ENCODE measurements at regions not wholly inside any gene's neighbourhood (a gene's known extent, or its start where the extent isn't known, plus 50 kb on each side); places are given as distances from the start of the nearest gene placed in this dataset.

DNA sequence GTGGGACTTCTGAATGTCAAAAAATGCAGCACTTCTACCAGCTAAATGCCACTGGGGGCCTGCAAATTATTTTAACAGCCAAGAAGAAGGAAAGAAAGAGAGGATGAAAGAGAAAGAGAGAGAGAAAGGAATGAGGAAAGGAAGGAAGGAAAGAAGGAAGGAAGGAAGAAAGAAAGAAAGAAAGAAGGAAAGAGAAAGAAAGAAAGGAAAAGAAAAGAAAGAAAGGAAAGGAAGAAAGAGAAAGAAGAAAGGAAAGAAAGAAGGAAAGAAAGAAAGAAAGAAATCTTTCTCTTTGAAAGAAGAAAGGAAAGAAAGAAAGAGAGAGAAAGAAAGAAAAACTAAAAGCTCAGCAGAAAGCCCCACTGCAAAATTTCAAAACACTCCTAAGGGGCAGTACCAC is 69.2 kb upstream of the SV2C start:
- no peak overlapping the region for H3K4me3 ChIP-seq (ENCODE audit: control insufficient read depth, low read depth, low read length)
- no peak for DNase-seq (ENCODE audit: low read depth)
- TF ChIP-seq, protein P1, sequence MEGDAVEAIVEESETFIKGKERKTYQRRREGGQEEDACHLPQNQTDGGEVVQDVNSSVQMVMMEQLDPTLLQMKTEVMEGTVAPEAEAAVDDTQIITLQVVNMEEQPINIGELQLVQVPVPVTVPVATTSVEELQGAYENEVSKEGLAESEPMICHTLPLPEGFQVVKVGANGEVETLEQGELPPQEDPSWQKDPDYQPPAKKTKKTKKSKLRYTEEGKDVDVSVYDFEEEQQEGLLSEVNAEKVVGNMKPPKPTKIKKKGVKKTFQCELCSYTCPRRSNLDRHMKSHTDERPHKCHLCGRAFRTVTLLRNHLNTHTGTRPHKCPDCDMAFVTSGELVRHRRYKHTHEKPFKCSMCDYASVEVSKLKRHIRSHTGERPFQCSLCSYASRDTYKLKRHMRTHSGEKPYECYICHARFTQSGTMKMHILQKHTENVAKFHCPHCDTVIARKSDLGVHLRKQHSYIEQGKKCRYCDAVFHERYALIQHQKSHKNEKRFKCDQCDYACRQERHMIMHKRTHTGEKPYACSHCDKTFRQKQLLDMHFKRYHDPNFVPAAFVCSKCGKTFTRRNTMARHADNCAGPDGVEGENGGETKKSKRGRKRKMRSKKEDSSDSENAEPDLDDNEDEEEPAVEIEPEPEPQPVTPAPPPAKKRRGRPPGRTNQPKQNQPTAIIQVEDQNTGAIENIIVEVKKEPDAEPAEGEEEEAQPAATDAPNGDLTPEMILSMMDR (conservative IDR thresholded peaks at IDR 0.05; ENCODE audit: control insufficient read depth, insufficient read depth, low read depth, low read length): no peak

DNA sequence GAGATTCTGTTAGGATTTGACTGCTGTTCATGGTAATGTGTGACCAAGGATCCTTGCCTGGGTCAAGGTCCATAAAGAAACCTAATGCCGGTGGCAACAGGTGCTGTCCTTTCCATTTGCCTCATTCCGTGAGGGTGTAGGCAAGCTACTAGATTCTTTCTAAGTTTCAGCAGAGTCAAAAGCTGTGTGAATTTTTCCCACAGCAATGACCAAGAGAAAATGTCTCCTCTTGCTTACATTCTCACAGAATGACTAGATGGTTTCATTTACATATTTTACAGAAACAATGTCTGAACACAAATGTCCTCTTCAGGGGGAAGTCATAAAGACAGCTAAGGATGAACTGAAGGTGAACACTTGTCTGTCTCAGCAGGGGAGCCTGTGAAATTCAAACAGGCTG is 75.3 kb upstream of the SV2C start:
- H3K4me3 ChIP-seq (ENCODE audit: control insufficient read depth, low read depth, low read length): no peak overlapping the region
- no peak for DNase-seq (ENCODE audit: low read depth)
- TF ChIP-seq, protein P1 (conservative IDR thresholded peaks at IDR 0.05; ENCODE audit: control insufficient read depth, insufficient read depth, low read depth, low read length): no peak

DNA sequence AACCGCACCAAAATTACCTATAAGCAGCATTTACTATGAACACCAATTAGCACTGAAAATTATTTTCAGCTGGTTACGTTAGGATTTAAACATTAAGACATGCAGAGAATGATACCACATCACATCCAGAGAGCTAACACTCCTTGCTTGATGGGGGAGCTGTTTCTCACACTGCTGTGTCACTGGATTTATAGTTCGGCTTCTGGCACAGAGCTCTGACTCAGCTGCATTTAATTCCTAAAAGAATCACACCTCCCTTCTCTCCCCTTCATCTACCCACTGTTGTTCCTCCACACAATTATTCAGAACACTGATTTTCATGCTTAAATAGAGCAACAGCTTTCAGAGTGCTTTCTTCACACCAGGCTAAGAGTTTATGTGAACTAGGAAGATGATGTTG is 82.6 kb upstream of the SV2C start:
- TF ChIP-seq, protein P1 (conservative IDR thresholded peaks at IDR 0.05; ENCODE audit: control insufficient read depth, insufficient read depth, low read depth, low read length): no peak
- H3K4me3 ChIP-seq (ENCODE audit: control insufficient read depth, low read depth, low read length): no peak overlapping the region
- DNase-seq (ENCODE audit: low read depth): no peak

DNA sequence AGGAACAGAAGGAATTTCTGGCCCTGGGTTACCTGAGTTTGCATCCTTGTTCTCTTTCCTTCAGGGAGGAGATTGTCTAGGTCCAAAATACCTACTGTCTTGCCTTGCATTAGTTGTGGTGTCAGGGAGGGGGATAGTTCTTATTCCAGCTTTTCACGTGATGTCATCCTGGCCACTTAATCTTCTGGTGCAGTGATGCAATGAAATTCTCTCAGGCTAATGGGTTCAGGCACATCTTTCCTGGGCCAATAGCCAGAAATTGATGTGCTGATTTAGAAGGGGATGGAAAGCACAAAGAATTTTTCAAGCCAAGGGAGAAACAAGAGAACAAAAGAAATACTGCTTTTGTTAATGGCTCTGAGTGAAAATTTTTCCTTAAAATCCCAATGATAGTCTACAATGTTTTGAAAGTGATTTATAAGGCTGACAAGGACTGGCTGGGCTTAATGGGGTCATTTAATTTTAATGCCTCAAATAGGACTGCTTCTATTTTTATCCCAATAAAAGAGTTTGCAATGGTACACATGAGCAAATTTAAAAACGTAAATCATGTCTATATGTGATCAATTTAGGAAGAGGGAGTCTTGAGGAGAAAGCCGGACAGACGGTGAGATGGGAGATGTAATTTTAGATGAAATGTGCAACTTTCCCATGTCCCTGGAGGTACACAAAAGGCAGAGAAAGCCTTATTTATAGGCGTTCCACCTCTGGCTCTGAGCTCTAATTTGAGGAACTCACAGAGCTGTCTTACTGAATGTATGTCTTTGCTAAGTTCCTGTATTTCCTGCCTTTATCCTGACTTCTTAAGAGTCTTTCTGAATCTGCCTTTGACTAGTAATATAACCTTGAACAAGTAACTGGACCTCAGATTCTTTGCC is 89.3 kb upstream of the SV2C start:
- no peak for DNase-seq (ENCODE audit: low read depth)
- TF ChIP-seq, protein P1 (conservative IDR thresholded peaks at IDR 0.05; ENCODE audit: control insufficient read depth, insufficient read depth, low read depth, low read length): no peak
- no peak overlapping the region for H3K4me3 ChIP-seq (ENCODE audit: control insufficient read depth, low read depth, low read length)

DNA sequence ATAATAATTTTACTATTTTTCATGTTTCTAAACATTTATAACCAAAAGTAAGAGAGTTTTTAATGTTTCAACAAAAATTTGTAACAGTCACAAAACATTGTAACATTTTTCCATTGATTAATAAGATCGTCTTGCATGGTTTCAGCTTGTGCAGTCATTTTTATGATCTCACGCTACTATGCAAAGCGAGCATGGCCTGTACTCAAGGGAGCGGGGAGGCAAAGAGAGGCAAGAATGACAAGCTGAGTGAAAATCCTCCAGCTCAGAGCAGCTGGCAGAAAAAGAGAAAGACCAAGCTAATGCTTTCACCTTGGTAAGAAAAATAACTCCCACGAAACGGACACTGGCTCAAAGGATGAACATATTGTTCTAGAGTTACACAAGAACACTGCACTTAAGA is 90.0 kb upstream of the SV2C start:
- no peak overlapping the region for H3K4me3 ChIP-seq (ENCODE audit: control insufficient read depth, low read depth, low read length)
- TF ChIP-seq, protein P1 (conservative IDR thresholded peaks at IDR 0.05; ENCODE audit: control insufficient read depth, insufficient read depth, low read depth, low read length): no peak
- DNase-seq (ENCODE audit: low read depth): no peak

DNA sequence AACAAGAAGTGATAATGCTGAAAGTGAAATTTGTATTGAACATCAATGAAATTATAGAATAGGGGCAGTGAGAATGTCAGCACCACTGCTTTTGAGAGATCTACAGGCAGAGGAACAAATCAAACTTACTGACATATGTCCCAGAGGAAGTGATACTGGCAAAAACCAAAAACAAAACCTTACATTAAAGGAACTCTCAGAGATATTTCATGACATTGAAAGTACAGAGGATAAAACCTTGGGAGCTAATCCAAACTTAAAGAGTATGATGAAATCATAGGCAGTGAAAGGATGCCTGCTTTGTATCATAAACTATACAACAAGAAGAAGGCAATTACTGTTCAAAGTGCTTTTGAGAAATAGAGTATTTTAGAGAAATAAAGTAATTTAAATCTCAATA is 90.4 kb upstream of the SV2C start:
- H3K4me3 ChIP-seq (ENCODE audit: control insufficient read depth, low read depth, low read length): no peak overlapping the region
- no peak for DNase-seq (ENCODE audit: low read depth)

More for the DNA sequence above, 90.4 kb upstream of the SV2C start:
- TF ChIP-seq, protein P1 (conservative IDR thresholded peaks at IDR 0.05; ENCODE audit: control insufficient read depth, insufficient read depth, low read depth, low read length): no peak
